ENCODE measurements at regions not wholly inside any gene's neighbourhood (a gene's known extent, or its start where the extent isn't known, plus 50 kb on each side); places are given as distances from the start of the nearest gene placed in this dataset.
A peak's percentile ranks its signal among the peaks of the same experiment; 100 is the strongest.

GRCh38 chr5:159515909-159516415 lies 185.7 kb upstream of the IL12B start:
- TF ChIP-seq CTCF (IDR thresholded peaks at IDR 0.05 in 2 of 3, conservative IDR thresholded peaks at IDR 0.05 in 1 of 3; ENCODE audit: insufficient read depth in 2 of 3, low read depth in 1 of 3, low read length in 3 of 3): peak; percentile 76 to 88 (median 84)
- no peak for TF ChIP-seq ZBTB49 (CRISPR knock-in tag; IDR thresholded peaks at IDR 0.05; ENCODE audit: borderline replicate concordance)
- no peak for TF ChIP-seq ZNF431 (CRISPR knock-in tag; IDR thresholded peaks at IDR 0.05)
- TF ChIP-seq SMARCA4 (IDR thresholded peaks at IDR 0.05): no peak
